GM23248 (cell line): ENCODE measurements at regions not wholly inside any gene's neighbourhood (a gene's known extent, or its start where the extent isn't known, plus 50 kb on each side); places are given as distances from the start of the nearest gene placed in this dataset.

Source experiments
- DNase-seq: peaks from one replicate; pipeline ENCODE4 v3.0.0-alpha.2; 2015
- H2AFZ ChIP-seq: fragments of 200-600 bp; sonication (generic); 2 replicates; pipeline ENCODE4 v1.6.1; 2016; ENCODE audit warnings: antibody characterized with exemption
- H3F3A ChIP-seq: fragments of 200-600 bp; sonication (generic); 2 replicates; pipeline ENCODE4 v1.6.1; 2016; ENCODE audit warnings: mild to moderate bottlenecking, antibody characterized with exemption, mixed run types; ENCODE audit not compliant: insufficient read depth
- H3K27ac ChIP-seq: fragments of 200-600 bp; sonication (generic); 2 replicates; pipeline ENCODE4 v1.5.1; 2016; ENCODE audit warnings: mild to moderate bottlenecking
- H3K27me3 ChIP-seq: fragments of 200-600 bp; sonication (generic); replicated peaks from 2 replicates; pipeline ENCODE4 v1.6.1; 2016; ENCODE audit warnings: mild to moderate bottlenecking; ENCODE audit not compliant: insufficient read depth
- H3K36me3 ChIP-seq: fragments of 200-600 bp; sonication (generic); 2 replicates; pipeline ENCODE4 v1.6.1; 2016; ENCODE audit warnings: low read depth, mild to moderate bottlenecking
- H3K4me1 ChIP-seq: fragments of 200-600 bp; sonication (generic); 2 replicates; pipeline ENCODE4 v1.6.1; 2016; ENCODE audit warnings: mild to moderate bottlenecking; ENCODE audit not compliant: insufficient read depth
- H3K4me2 ChIP-seq: fragments of 200-600 bp; sonication (generic); one replicate; pipeline ENCODE4 v1.6.1; 2016; ENCODE audit warnings: mild to moderate bottlenecking; ENCODE audit not compliant: unreplicated experiment
- H3K4me3 ChIP-seq: fragments of 200-600 bp; sonication (generic); 2 replicates; pipeline ENCODE4 v1.5.1; 2016; ENCODE audit warnings: mild to moderate bottlenecking
- H3K79me2 ChIP-seq: fragments of 200-600 bp; sonication (generic); 2 replicates; pipeline ENCODE4 v1.6.1; 2016; ENCODE audit warnings: mild to moderate bottlenecking; ENCODE audit not compliant: insufficient read depth
- H3K9ac ChIP-seq: fragments of 200-600 bp; sonication (generic); 2 replicates; pipeline ENCODE4 v1.6.1; 2016; ENCODE audit warnings: mild to moderate bottlenecking
- H3K9me2 ChIP-seq: fragments of 200-600 bp; sonication (generic); 2 replicates; pipeline ENCODE4 v1.6.1; 2016; ENCODE audit warnings: mixed run types, mild to moderate bottlenecking, moderate library complexity; ENCODE audit not compliant: insufficient read depth
- H3K9me3 ChIP-seq: fragments of 200-600 bp; sonication (generic); one replicate; pipeline ENCODE4 v1.6.1; 2017; ENCODE audit warnings: low read depth
- H4K20me1 ChIP-seq: fragments of 200-600 bp; sonication (generic); 2 replicates; pipeline ENCODE4 v1.6.0; 2016; ENCODE audit not compliant: insufficient read depth
- EZH2phosphoT487 ChIP-seq: fragments of 200-600 bp; sonication (generic); IDR thresholded peaks from 2 replicates; pipeline ENCODE4 v1.6.1; 2018; ENCODE audit warnings: antibody characterized with exemption, moderate library complexity, mild to moderate bottlenecking, low read depth; ENCODE audit not compliant: insufficient read depth
- WGBS, 2 experiments: methylation state at CpG; one replicate each; pipeline ENCODE4 v1.1.6; 2015 to 2017; ENCODE audit warnings: low lambda C conversion rate in 2 of 2, low coverage in 1 of 2; ENCODE audit errors: missing lambda C conversion rate in 2 of 2; 5-methylcytosine and 5-hydroxymethylcytosine counted together
- in situ Hi-C: fragments of 300-500 bp; cut with MboI; formaldehyde crosslinking; loops from 2 replicates; pipeline ENCODE4 v1.15.0; 2020

GRCh38 chr2:26527726-26528585 is 50.0 kb upstream of the OTOF start:
- Histone ChIP-seq H3K27ac (no peak overlapping the region), H3K9me2 (no peaks in the 10 kb centered on the region), H3K79me2 (no peaks in the 10 kb centered on the region), H3K4me3 (no peak overlapping the region), H2AFZ (no peak overlapping the region), H3K4me1 (peaks cover 7% of the 10 kb centered on the region), H3K27me3 (no peaks in the 10 kb centered on the region; the same call in 1 of the 2 replicates), H3K4me2 (no peak overlapping the region), H3K36me3 (no peaks in the 10 kb centered on the region), H3K9me3 (no peaks in the 10 kb centered on the region), H3F3A (no peaks in the 10 kb centered on the region), H4K20me1 (no peaks in the 10 kb centered on the region), H3K9ac (no peak overlapping the region)
- TF ChIP-seq EZH2phosphoT487 = no peak
- in situ Hi-C loops = no loop called here
- 61 to 67% methylated on average over 11 of the region's 11 CpGs for WGBS, 2 experiments
- no peak for DNase-seq
